COR-L47 (cell line): ENCODE measurements at regions not wholly inside any gene's neighbourhood (a gene's known extent, or its start where the extent isn't known, plus 50 kb on each side); places are given as distances from the start of the nearest gene placed in this dataset.

ENCODE experiments used
- DNase-seq: peaks from one replicate; lab custom pipeline; 2025; lab: John Stamatoyannopoulos, UW

- DNase-seq: no peak
Observed at GRCh38 chr1:113266788-113267187, 123.5 kb upstream of the MAGI3 start.

DNA sequence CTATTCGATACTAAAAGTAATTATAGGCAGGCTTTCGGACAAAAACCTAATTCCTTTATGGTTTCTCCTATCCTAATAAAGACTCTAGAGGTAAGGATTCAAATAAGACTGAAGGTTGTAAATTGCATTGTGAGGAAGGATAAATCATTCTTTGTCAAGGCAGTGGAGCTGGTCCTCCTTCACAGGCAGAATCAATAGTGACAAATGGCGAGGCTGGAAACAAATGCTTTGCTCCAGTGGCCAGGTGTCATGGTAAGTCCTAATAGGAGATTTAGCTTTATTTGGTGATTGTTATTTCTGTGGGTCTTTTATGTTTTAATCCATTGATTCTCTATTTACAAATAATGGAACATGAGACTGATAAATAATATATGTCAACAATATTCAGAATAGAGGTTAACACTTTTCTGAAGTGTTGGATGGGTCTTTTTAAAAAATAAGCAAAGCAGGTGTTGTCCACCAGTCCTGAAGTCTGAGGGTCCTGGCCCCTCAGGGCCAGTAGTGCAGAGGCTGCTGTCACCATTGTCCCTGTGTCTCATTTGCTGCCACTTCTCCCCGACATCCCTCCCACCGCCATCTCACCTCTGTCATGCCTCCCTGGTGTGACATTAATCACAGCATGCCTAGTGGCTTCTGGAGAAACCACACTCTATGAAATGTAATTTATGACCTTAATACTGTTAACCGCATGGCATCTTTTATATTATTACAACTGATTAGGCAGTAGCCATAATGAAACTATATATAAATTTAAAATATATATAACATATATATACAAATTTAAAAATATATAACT lies 120.9 kb upstream of the MAGI3 start:
- DNase-seq: no peak

DNA sequence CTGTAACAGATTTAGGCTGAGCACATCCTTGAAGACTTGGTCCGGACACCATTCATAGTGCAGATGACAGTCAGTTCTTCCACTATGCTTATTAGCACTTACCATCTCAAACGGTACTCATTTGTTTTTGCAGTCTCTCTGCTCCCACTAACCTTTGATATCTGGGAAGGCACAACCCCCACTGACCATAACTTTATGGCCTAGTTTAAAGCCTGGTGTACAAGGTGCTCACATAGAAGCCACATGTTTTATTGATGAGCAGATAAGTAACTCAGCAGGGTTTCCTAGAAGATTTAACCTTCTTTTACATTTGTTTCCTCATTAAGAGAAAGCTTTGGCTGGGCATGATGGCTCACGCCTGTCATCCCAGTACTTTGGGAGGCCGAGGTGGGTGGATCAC lies 119.3 kb upstream of the MAGI3 start:
- no peak for DNase-seq

DNA sequence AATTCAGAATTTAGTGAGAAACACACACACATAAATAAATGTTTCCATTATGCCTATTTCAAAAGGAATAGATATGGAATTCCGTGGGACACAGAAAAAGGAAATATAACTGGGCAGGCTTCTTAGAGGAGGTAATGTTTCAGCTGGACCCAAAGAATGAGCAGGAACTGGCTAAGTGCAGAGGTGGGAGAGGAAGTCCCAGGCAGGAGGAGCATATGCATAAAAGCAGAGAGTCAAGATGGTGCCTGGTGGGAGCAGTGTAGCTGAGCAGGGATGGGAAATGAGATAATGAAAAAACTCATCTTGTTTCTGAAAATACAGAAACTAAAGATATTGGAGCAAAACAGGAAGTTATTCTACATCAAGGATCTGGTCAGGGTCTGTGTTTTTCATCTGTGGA lies 115.2 kb upstream of the MAGI3 start:
- DNase-seq: no peak

DNA sequence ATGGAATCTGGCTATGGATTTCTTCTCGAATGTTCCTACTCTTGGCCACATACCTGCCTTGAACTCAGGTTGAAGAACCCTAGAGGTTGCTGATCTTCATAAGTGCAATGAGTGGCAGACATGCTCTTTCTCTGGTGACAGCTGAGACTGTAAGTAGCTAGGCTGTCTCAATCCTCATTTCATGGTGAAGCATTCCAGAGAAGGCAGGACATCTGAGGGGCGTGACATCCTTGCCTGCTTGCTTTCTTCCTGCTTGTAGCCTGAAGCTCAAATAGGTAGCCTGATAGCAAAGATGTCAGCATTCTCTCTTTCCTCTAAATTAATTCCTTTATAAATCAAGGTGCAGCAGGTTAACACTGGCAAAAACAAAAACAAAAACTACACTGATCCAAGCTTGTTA lies 114.6 kb upstream of the MAGI3 start:
- DNase-seq: no peak

- no peak for DNase-seq
Observed at GRCh38 chr1:113276507-113276906, 113.8 kb upstream of the MAGI3 start.

DNA sequence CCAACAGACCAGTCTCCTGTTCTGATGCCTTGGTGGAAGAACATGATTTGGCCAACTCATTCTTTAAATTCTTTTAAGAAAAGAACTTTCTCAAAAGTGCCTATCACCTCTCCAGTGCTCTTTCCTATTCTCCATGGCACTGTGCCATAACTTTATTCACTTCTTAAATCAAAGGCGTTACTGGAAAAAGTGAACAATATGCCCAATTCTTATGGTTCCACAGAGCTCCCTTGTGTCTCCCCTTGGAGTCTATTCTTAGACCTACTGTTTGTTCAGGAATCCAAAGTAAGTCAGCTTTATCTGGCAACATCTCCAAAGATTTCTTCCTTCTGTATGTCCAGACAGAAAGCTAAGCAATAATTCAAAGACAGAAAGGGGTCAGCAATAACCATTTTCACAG lies 111.9 kb upstream of the MAGI3 start:
- DNase-seq: no peak

- no peak for DNase-seq
Observed at GRCh38 chr1:113278777-113279176, 111.5 kb upstream of the MAGI3 start.

DNA sequence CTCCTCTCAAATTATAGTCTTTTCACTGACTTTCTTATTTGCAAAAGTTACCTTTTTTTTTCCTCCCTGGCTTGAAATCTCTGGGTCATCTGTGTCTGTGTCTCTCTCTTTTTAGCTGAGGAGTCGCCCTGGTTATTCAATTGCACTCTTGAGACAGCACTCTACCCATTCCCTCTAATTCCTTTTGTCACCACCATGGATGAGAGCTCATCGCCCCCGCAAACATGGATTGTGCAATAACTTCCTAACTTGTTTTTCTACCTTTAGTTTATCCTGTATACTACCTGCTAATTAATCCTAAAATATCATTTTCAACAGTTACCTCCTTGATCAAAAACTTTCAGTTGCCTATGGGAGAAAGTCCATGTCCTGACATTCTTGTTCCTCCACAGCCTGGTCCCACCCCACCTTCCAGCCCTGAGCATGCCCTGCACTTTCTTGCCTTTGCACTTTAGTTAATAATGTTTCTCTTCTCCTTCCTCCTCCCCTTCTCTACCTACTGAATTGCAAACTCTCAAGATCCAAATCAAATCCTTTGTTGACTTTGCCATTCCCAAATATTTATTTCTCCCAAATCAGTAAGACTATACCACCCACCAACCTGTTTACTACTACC lies 110.4 kb upstream of the MAGI3 start:
- DNase-seq: no peak

GRCh38 chr1:113280581-113280980 lies 109.7 kb upstream of the MAGI3 start:
- no peak for DNase-seq

DNA sequence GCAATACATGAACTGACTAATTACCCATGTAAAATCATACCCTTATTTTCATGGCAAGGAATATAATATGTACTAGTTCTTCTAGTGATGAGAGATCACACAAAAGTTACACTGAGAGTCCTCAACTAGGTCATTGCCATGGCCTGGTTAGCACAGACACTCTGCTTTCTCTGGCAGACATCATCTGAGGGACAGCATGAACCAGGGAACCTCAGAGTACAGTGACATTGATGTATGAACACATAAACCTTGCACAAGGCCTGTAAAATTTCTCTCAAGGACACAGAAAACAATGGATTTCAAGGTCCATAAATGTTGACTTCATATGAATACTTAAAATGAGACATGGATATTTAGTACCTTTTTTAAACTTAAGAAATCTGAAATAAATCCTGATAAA lies 108.8 kb upstream of the MAGI3 start:
- no peak for DNase-seq

- no peak for DNase-seq
Observed at GRCh38 chr1:113282008-113282892, 108.1 kb upstream of the MAGI3 start.

GRCh38 chr1:113282893-113283285 lies 107.4 kb upstream of the MAGI3 start:
- no peak for DNase-seq

DNA sequence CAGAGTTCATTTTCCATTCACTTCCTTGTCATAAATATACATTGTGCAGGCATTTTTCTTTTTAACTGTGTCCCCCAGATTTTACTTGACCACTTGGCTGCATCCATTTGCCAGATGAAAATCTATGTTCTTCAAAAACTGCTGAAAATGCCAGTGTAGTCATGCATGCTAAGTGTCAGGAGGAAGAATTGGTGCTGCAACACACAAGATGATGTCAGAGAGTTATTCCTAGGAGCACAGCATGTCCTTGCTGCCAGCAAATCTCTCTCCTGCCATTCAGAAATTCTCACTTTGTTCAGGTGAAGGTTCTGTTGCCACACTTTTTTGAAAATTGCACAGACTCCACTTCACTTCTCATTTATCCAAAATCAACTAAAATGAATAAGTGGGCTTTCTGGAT lies 106.4 kb upstream of the MAGI3 start:
- DNase-seq: no peak

DNA sequence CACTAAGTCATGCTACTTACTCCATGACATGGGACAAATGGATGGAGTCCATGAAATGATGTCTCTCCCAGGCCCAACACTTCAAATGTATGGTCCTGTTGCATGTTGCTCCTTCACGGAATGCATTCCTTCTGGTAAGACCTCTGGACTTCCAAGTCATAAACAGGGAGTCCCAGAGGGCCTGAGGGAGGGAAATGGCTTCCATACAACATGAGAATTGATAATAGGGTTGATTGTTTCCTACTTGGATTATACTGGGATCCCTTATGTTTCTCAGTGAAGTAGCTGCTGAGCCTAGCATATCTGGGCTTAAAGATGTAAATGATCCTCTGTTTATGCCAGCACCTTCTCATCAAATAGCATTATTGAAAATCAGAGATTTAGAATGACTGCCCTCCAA lies 104.2 kb upstream of the MAGI3 start:
- DNase-seq: no peak

- no peak for DNase-seq
Observed at GRCh38 chr1:113291777-113292602, 98.3 kb upstream of the MAGI3 start.

GRCh38 chr1:113292603-113293255 lies 97.6 kb upstream of the MAGI3 start:
- DNase-seq: no peak

DNA sequence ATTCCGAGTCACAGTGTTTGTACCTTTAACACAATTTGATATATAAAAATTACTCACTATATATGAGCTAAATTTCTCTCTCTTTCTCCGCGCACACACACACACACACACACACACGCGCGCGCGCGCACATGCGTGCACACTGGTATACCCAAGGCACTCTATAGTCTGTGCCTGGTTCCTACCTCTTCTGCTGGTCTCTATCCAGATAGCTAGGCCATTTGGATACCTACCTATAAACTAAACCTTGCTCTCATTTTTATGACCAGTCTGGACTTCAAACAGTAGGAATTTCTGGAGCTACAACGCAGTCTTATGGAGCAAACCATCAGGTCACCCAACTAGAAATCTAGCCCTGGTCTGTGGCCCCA lies 97.1 kb upstream of the MAGI3 start:
- no peak for DNase-seq

GRCh38 chr1:113297749-113298148 lies 92.6 kb upstream of the MAGI3 start:
- DNase-seq: no peak

- no peak for DNase-seq
Observed at GRCh38 chr1:113298941-113299340, 91.4 kb upstream of the MAGI3 start.

DNA sequence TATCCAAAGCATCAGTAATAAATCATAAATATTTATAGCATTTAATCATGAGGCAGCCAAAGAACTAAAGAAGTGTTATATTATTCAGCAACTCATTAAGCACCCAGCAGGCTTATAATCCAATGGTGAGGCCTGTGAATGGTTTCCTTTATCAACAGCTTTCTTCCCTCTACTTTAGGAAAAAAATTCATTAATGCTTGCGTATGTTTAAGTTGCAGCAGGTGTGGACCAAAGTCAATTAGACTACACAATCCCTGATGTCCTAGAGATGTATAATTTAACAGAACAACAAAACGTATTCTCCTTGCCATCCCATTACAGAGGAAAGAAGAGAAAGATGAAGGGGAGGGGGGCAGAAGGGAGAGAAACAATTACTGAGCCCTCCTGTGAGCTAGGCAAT lies 87.7 kb upstream of the MAGI3 start:
- no peak for DNase-seq

GRCh38 chr1:113303267-113303666 lies 87.0 kb upstream of the MAGI3 start:
- DNase-seq: no peak
